A673 (cell line): ENCODE measurements at regions not wholly inside any gene's neighbourhood (a gene's known extent, or its start where the extent isn't known, plus 50 kb on each side); places are given as distances from the start of the nearest gene placed in this dataset.

Experiments used
- EZH2 ChIP-seq: fragments of 200-600 bp; sonication (generic); IDR thresholded peaks from 2 replicates; pipeline ENCODE4 v1.6.1; 2017; ENCODE audit warnings: borderline replicate concordance, low read depth, mild to moderate bottlenecking, mixed read lengths, antibody characterized with exemption, low read length; ENCODE audit not compliant: poor library complexity, severe bottlenecking
- TF ChIP-seq, protein P1 (sequence below): fragments of 300-800, 200-600 bp; sonication (generic); conservative IDR thresholded peaks from 2 replicates; pipeline ENCODE4 v1.5.1; 2017; ENCODE audit warnings: low read depth, mild to moderate bottlenecking, antibody characterized with exemption, low read length, moderate library complexity, mixed read lengths

DNA sequence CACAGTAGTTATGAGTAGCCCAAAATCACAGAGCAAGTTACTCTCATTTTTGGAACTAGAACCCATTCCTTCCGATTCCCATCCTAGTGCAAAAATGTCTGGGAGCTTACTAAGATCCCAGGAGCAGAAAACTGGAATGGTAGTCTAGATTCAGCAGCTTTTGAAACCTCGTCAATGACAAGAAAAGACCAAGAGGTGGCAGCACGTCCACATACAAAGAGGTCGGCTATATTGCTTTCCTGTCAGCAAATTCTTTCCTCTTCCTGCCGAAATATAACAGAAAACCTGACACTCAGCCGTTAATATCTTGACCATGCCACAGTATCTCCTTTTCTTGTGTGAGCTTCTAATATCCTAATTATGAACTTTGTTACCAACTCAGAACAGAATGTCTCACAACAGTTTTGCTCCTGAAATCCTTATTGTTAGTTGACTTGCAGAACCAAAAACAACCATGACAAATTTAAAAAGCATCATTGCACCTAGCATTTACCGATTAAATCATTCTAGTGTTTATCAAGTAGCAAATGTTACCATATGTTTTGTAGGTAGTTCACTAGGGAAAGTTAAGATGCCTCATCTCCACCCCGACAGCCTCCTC lies 92.8 kb upstream of the OR9G4 start:
- TF ChIP-seq, protein P1, sequence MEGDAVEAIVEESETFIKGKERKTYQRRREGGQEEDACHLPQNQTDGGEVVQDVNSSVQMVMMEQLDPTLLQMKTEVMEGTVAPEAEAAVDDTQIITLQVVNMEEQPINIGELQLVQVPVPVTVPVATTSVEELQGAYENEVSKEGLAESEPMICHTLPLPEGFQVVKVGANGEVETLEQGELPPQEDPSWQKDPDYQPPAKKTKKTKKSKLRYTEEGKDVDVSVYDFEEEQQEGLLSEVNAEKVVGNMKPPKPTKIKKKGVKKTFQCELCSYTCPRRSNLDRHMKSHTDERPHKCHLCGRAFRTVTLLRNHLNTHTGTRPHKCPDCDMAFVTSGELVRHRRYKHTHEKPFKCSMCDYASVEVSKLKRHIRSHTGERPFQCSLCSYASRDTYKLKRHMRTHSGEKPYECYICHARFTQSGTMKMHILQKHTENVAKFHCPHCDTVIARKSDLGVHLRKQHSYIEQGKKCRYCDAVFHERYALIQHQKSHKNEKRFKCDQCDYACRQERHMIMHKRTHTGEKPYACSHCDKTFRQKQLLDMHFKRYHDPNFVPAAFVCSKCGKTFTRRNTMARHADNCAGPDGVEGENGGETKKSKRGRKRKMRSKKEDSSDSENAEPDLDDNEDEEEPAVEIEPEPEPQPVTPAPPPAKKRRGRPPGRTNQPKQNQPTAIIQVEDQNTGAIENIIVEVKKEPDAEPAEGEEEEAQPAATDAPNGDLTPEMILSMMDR = peak; percentile 79
- TF ChIP-seq EZH2 = no peak
